HL-60 (cell line): ENCODE measurements at regions not wholly inside any gene's neighbourhood (a gene's known extent, or its start where the extent isn't known, plus 50 kb on each side); places are given as distances from the start of the nearest gene placed in this dataset.

Experiments used
- DNase-seq, 2 experiments: peaks; one replicate each; pipeline ENCODE4 v3.0.0-alpha.2; 2010 to 2020; ENCODE audit warnings: low read depth in 1 of 2, low spot score in 1 of 2
- H3K27ac ChIP-seq: fragments of 250-450 bp; sonication (Bioruptor Pico); replicated peaks from 2 replicates; pipeline ENCODE4 v1.5.1; 2020; ENCODE audit warnings: mild to moderate bottlenecking, moderate library complexity
- H3K27me3 ChIP-seq: fragments of 250-450 bp; sonication (Bioruptor Pico); 2 replicates; pipeline ENCODE4 v1.5.1; 2021; ENCODE audit warnings: mild to moderate bottlenecking, moderate library complexity; ENCODE audit not compliant: insufficient read depth, poor library complexity, severe bottlenecking
- H3K4me3 ChIP-seq: replicated peaks from 2 replicates; pipeline ENCODE4 v1.5.1; 2011; ENCODE audit warnings: mild to moderate bottlenecking, control low read depth, low read length; ENCODE audit not compliant: insufficient read depth
- GABPA ChIP-seq: IDR thresholded peaks from 2 replicates; pipeline ENCODE4 v1.6.1; 2012; ENCODE audit warnings: low read depth
- POLR2AphosphoS5 ChIP-seq: IDR thresholded peaks from 2 replicates; pipeline ENCODE4 v1.6.1; 2012; ENCODE audit warnings: low read depth
- SPI1 ChIP-seq: IDR thresholded peaks from 2 replicates; pipeline ENCODE4 v1.6.1; 2012; ENCODE audit warnings: low read depth, mild to moderate bottlenecking, borderline replicate concordance
- TF ChIP-seq, protein P1 (sequence below): IDR thresholded peaks from 2 replicates; pipeline ENCODE4 v1.6.1; 2012; ENCODE audit warnings: low read depth; ENCODE audit not compliant: insufficient replicate concordance
- TF ChIP-seq, protein P2 (sequence below): IDR thresholded peaks from one replicate; pipeline ENCODE4 v1.5.1; 2011; ENCODE audit warnings: low read length, control low read depth, inconsistent platforms; ENCODE audit not compliant: insufficient read depth

DNA sequence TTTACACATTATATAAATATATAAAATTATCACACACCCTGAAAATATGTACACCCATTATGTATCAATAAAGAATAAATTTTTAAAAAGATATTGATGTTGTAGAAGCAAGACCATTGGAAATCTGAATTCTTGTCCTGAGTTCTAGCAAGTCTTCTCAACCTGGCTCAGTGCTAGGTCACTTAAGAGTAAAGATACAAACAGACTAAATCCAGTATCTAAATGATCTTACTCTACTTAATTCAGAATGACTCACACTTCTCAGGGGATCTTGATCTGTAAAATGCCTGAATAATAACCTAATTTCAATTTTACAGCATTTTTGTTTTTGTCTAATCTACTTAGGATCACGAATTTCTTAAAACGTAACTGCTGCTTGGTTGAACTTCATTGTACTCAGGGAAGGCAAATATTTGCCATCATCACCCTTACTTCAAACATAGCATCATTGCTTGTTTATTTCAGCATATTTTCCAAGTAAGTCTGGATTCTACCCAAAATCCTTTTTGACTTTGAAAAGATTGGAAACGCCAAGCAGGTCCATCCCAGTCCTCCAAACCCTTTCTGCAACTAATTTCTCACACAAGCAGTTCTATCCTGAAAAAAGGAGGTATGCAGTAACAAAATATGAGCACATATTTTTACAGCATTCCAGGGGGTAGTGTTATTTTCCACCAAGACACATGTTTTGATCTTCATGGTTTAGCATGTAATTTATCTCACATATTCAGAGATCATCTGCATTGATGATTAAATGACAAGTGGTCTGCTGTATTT is 582.6 kb downstream of the PSAT1 start:
- TF ChIP-seq SPI1: no peak
- TF ChIP-seq, protein P1, sequence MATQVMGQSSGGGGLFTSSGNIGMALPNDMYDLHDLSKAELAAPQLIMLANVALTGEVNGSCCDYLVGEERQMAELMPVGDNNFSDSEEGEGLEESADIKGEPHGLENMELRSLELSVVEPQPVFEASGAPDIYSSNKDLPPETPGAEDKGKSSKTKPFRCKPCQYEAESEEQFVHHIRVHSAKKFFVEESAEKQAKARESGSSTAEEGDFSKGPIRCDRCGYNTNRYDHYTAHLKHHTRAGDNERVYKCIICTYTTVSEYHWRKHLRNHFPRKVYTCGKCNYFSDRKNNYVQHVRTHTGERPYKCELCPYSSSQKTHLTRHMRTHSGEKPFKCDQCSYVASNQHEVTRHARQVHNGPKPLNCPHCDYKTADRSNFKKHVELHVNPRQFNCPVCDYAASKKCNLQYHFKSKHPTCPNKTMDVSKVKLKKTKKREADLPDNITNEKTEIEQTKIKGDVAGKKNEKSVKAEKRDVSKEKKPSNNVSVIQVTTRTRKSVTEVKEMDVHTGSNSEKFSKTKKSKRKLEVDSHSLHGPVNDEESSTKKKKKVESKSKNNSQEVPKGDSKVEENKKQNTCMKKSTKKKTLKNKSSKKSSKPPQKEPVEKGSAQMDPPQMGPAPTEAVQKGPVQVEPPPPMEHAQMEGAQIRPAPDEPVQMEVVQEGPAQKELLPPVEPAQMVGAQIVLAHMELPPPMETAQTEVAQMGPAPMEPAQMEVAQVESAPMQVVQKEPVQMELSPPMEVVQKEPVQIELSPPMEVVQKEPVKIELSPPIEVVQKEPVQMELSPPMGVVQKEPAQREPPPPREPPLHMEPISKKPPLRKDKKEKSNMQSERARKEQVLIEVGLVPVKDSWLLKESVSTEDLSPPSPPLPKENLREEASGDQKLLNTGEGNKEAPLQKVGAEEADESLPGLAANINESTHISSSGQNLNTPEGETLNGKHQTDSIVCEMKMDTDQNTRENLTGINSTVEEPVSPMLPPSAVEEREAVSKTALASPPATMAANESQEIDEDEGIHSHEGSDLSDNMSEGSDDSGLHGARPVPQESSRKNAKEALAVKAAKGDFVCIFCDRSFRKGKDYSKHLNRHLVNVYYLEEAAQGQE: no peak
- TF ChIP-seq POLR2AphosphoS5: no peak
- TF ChIP-seq, protein P2, sequence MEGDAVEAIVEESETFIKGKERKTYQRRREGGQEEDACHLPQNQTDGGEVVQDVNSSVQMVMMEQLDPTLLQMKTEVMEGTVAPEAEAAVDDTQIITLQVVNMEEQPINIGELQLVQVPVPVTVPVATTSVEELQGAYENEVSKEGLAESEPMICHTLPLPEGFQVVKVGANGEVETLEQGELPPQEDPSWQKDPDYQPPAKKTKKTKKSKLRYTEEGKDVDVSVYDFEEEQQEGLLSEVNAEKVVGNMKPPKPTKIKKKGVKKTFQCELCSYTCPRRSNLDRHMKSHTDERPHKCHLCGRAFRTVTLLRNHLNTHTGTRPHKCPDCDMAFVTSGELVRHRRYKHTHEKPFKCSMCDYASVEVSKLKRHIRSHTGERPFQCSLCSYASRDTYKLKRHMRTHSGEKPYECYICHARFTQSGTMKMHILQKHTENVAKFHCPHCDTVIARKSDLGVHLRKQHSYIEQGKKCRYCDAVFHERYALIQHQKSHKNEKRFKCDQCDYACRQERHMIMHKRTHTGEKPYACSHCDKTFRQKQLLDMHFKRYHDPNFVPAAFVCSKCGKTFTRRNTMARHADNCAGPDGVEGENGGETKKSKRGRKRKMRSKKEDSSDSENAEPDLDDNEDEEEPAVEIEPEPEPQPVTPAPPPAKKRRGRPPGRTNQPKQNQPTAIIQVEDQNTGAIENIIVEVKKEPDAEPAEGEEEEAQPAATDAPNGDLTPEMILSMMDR: no peak
- no peak for TF ChIP-seq GABPA
- no peak overlapping the region for H3K27ac ChIP-seq
- no peak for DNase-seq

DNA sequence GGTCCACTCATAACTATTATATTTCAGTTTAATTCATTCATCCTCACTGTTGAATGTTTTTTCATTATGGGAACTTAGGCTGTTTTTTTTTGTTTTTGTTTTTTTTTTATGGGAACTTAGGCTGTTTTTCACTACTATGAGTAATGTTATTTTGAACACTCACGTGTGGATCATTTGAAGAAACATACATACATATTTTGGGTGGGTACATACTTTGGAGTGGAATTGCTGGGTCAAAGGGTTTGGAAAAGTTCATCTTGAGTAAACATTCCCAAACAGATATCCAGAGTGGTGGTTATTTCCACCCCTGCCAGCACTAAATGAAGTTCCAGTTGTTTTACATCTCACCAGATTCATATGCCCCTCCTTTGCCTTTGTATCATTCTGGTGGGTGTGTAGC is 584.4 kb downstream of the PSAT1 start:
- no peak for DNase-seq
- TF ChIP-seq, protein P2: no peak
- TF ChIP-seq, protein P1: no peak
- TF ChIP-seq SPI1: no peak
- no peak for TF ChIP-seq POLR2AphosphoS5
- no peak for TF ChIP-seq GABPA
- Histone ChIP-seq H3K4me3 (no peak overlapping the region), H3K27me3 (no peaks in the 10 kb centered on the region), H3K27ac (no peak overlapping the region)

More for the DNA sequence above, 582.6 kb downstream of the PSAT1 start:
- H3K4me3 ChIP-seq: no peak overlapping the region
- H3K27me3 ChIP-seq: no peaks in the 10 kb centered on the region

DNA sequence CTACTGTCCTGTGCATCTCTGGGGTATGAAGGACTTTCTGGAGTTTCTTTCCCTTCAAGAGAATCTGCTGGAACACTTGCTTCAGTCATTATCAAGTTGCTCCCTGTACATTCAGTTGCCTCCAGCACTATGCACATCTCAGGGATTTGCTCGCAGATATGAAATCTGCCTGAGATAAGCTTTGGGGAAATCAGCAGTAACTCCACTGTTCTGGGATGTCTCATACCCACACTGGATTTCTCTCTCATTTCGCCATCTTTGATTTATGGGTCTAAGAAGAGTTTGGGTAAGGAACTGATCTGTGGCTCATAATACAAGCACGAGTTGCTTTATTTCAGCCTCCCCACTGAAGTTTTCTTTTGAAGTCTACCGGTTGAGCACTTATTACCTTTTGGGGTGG is 585.6 kb downstream of the PSAT1 start:
- Histone ChIP-seq H3K27me3 (no peaks in the 10 kb centered on the region), H3K4me3 (no peak overlapping the region), H3K27ac (no peak overlapping the region)
- TF ChIP-seq, protein P1: no peak
- no peak for TF ChIP-seq GABPA
- TF ChIP-seq SPI1: no peak
- TF ChIP-seq POLR2AphosphoS5: no peak
- TF ChIP-seq, protein P2: no peak
- no peak for DNase-seq
